ENCODE measurements at regions not wholly inside any gene's neighbourhood (a gene's known extent, or its start where the extent isn't known, plus 50 kb on each side); places are given as distances from the start of the nearest gene placed in this dataset.

DNA sequence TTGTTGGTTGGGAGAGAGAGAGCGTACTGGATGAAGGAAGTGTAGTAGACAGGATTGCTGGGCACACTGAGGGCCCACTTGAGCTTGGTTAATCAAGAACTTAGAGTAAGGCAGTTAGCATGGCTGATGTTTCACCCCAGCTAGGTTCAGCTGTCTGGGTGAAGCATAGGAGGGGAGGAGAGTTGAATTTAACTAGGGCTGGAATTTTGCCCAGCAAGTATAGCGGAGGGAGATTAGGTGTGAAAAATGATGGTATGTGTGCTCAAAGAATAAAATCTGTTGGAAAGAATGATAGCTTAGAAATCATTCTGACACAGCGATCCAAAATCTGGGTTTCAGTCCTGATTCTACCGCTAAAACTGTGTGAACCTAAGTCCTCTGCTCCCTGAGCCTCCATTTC, 461.5 kb upstream of the PROX1 start:
- in situ Hi-C loops (cut with MboI; ENCODE audit: low sequenced_read_pairs, unreplicated experiment): no loop called here
- no peak for DNase-seq (ENCODE audit: low spot score)

DNA sequence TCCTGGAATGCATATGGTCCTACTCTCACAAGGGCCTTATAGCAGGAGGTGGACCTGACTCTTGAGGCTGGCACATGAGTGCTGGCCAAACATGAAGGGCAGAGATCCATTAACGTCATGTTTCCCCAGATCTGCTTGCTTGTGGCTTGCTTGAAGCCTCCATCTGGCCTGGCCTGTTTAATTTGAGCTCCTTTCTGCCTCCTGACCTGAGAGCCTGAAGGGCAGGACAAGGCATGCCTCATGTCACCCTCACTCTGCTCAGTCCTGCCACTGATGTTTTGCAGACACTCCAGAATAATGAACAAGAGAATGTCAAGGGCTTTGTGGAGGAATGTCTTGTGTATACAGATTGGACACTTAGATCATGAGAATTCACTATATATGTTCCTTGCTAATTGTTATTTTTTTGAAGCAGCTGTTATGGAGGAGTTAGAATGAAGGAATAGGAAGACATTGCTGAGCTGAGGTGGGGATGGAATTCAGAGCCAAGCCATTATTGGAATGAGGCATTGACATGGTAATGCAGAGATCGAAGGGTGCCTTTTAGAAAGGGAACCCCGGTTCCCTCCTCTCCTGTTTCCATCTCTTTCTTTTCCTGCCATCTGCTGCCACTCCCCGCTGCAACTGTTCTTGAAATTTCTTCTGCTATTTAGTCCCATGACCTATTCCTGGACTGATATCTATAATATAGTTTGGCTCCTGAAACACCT, 457.0 kb upstream of the PROX1 start:
- in situ Hi-C loops (cut with MboI; ENCODE audit: low sequenced_read_pairs, unreplicated experiment): no loop called here
- no peak for DNase-seq (ENCODE audit: low spot score)
- TF ChIP-seq, protein P1, sequence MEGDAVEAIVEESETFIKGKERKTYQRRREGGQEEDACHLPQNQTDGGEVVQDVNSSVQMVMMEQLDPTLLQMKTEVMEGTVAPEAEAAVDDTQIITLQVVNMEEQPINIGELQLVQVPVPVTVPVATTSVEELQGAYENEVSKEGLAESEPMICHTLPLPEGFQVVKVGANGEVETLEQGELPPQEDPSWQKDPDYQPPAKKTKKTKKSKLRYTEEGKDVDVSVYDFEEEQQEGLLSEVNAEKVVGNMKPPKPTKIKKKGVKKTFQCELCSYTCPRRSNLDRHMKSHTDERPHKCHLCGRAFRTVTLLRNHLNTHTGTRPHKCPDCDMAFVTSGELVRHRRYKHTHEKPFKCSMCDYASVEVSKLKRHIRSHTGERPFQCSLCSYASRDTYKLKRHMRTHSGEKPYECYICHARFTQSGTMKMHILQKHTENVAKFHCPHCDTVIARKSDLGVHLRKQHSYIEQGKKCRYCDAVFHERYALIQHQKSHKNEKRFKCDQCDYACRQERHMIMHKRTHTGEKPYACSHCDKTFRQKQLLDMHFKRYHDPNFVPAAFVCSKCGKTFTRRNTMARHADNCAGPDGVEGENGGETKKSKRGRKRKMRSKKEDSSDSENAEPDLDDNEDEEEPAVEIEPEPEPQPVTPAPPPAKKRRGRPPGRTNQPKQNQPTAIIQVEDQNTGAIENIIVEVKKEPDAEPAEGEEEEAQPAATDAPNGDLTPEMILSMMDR (IDR thresholded peaks at IDR 0.05; ENCODE audit: borderline replicate concordance, control extremely low read depth, extremely low read depth, insufficient read depth, missing control alignments): no peak

More for the DNA sequence above, 461.5 kb upstream of the PROX1 start:
- TF ChIP-seq, protein P1 (IDR thresholded peaks at IDR 0.05; ENCODE audit: borderline replicate concordance, control extremely low read depth, extremely low read depth, insufficient read depth, missing control alignments): no peak

DNA sequence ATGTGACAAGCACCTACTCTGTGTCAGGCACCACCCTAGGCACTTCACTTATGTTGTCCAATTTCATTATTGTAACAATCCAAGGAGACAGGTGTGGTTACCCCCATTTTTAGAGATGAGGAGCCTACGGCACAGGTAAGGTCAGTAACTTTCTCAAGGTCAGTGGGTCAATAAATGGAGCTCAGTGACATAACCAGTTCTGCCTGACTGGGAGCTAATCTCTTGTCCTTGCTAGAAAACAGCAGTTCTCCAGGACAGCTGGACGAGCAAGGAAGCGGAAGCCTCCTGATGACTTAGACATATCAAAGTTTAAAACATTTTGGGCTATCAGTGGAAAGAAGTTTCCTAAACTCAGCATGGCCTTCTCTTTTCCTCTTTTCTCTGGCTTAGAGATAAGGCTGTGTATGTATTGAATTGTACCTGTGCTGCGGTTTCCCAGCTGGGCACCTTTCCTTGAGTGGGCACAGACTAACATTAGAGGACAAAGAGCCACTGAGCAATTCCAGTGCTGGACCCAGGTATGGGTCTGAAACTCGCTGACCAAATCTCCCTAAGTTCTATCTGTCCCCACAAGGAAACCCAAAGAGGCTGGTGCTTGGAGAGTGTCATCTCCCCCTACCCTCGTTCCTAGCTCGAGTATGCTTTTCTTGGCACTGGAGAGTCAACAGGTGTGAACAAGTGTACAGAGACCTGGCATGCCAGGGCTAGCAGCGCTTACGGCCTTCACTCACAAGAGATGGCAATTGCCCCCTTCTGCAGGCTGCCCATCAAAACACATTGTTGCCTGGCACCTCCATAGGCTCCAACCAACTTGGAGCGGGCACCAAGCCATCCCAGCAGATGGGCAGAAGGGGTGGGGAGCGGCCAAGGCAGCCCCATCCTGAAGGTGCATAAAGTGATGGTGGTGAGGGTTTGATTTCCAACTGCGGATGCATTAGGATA, 456.1 kb upstream of the PROX1 start:
- in situ Hi-C loops (cut with MboI; ENCODE audit: low sequenced_read_pairs, unreplicated experiment): no loop called here
- no peak for DNase-seq (ENCODE audit: low spot score)
- TF ChIP-seq, protein P1 (IDR thresholded peaks at IDR 0.05; ENCODE audit: borderline replicate concordance, control extremely low read depth, extremely low read depth, insufficient read depth, missing control alignments): no peak

DNA sequence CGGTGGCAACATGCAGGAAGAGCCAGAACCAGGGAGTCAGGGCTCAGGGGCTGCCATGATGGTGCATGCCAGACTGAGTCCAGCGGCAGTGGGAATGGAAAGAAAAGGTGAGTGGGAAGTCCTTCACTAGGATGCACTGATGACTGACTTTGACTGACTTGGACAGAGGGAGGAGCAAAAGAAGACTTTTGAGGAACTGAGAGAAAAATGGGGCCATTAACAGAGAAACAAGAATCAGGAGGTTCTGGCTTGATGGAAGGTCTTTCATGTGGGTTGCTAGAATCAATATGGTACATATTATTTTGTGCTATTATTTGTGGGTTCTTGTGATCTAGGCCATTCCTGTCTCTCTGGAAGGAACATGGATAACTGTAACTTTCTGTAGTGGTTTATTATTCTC, 454.6 kb upstream of the PROX1 start:
- no peak for DNase-seq (ENCODE audit: low spot score)
- TF ChIP-seq, protein P1 (IDR thresholded peaks at IDR 0.05; ENCODE audit: borderline replicate concordance, control extremely low read depth, extremely low read depth, insufficient read depth, missing control alignments): no peak
- in situ Hi-C loops (cut with MboI; ENCODE audit: low sequenced_read_pairs, unreplicated experiment): no loop called here

DNA sequence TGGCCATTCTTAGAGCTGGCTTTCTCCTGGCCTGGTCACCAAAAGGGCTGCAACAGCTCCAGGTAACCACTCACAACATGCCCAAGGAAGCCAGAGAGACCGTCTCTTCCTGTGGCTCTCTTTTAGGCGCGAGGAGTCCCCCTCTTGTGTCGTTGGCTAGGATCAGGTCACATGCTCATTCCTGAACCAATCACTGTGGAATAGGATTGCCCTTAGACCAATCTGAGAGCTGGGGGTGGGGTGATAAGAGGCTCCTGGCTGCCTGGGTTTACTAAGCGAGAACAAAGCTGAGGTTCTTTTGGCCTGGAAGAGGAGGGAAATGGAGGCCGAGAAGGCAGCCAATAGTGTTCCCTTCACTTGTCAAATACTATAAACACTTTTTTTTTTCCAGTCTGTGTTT, 452.1 kb upstream of the PROX1 start:
- DNase-seq (ENCODE audit: low spot score): no peak
- in situ Hi-C loops (cut with MboI; ENCODE audit: low sequenced_read_pairs, unreplicated experiment): no loop called here
- TF ChIP-seq, protein P1 (IDR thresholded peaks at IDR 0.05; ENCODE audit: borderline replicate concordance, control extremely low read depth, extremely low read depth, insufficient read depth, missing control alignments): no peak

DNA sequence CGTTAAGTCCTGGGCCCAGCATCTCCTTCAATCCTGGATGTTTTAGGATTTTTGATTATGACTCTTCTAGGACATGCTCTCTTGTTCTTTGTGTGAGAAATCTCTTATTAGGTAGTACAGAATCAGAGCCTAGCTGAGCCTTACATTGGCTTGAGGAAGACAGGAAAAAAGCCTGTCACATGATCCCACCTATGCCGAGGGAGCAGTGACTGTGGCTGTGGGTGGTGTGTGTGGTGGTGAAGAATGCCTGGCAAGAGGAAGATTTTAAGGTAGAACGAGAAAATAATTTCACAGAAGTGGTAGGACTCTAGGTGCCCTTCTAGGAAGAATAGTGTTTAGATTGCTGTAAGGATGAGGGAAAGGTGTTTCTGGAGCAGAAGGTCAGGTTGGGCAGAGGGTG, 449.5 kb upstream of the PROX1 start:
- in situ Hi-C loops (cut with MboI; ENCODE audit: low sequenced_read_pairs, unreplicated experiment): no loop called here
- TF ChIP-seq, protein P1 (IDR thresholded peaks at IDR 0.05; ENCODE audit: borderline replicate concordance, control extremely low read depth, extremely low read depth, insufficient read depth, missing control alignments): no peak
- no peak for DNase-seq (ENCODE audit: low spot score)
